GM21381 (cell line): ENCODE measurements at regions not wholly inside any gene's neighbourhood (a gene's known extent, or its start where the extent isn't known, plus 50 kb on each side); places are given as distances from the start of the nearest gene placed in this dataset.
"Not testable (repeated sequence)": the region's sequence is repeated elsewhere in the genome, so short reads cannot be mapped to it uniquely, and the experiment has no call there.

Experiments used
- ATAC-seq: cut with Tn5 transposase; IDR thresholded peaks from one replicate; pipeline ENCODE4 v1.9.1; 2021; ENCODE audit warnings: mild to moderate bottlenecking, moderate library complexity; ENCODE audit not compliant: unreplicated experiment

DNA sequence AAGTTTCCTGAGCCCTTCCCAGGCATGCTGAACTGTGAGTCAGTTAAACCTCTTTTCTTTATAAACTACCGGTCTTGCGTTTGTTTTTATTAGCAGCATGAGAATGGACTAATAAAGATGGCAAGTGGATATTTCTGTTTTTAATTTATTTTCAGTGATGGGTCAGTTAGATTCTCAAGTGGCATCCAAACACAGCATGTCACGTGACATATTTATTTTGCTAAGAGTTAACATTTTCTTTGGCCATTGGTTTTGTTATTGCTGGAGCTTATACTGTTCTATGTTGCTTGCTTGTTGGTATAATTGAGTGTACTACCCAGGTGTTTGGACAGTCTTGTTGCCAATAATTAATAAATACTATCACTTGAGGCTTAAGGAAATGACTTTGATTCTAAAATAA, 181.7 kb upstream of the MALRD1 start:
- no peak for ATAC-seq

DNA sequence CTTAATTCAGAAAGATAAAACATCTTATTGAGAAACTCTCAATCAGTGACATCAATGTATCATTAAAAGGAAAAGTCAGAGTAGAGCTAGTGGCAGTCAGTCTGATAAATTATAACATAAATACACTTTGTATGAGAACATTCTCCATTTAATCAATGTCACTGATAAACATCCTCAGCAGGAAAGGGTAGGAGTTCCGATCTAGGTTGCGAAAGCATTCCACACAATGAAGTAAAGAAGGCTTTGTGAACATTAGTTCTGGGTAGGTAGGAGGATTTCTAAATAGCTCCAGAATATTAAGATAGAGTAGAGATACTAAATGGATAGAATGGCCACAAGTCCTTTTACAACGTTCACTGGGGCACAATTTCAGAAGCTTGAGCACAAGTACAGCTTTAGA, 179.7 kb upstream of the MALRD1 start:
- no peak for ATAC-seq

DNA sequence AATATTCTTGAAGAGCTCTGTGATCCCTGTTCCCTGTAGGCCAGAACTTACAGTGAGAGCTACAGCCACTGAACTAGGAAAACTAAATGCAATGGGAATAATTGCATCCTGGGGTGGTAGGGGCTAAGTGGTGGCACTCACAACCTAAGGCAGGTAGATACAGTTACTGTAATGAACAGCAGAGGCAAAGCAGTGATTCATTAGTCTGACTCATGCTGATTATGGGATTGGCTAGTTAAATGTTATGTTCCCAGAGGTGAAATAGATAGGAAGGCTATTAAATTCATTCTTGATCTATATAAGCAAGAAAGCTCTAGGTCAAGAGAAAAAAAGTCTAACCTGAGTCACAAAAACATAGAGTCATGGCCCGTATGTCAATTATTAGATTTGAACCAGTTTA, 173.1 kb upstream of the MALRD1 start:
- no peak for ATAC-seq

GRCh38 chr10:18879284-18879683, 169.3 kb upstream of the MALRD1 start:
- no peak for ATAC-seq

DNA sequence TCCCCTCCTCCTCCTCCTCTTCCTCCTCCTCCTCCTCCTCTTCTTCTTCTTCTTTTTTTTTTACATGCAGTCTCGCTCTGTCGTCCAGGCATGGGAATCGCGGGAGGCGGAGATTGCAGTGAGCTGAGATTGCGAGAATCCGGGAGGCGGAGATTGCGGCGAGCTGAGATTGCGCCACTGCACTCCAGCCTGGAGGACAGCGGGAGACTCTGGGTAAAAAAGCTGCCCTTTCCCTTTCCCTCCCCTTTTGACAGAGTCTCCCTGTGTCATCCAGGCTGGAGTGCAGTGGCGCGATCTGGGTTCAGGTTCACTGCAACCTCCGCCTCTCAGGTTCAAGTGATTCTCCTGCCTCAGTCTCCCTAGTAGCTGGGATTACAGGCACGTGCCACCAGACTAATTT, 168.1 kb upstream of the MALRD1 start:
- ATAC-seq, result no peak

DNA sequence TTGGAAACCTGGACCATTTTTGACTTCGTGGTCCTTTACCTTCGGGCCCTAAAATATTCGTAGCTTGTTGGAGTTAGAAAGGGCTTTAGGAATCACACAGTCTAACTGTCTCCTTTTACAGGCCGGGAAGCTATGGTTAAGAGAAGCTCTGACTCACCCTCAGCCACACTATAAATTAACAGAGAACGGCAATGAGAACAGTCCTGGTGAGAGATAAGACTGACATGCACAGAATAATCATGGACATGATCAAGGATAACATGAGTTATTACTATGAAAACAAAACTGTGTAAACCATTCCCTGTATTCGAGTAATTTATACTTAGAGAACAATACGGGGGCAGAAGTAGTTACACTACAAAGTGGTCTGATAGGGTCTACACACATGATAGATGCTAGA, 162.5 kb upstream of the MALRD1 start:
- no peak for ATAC-seq

DNA sequence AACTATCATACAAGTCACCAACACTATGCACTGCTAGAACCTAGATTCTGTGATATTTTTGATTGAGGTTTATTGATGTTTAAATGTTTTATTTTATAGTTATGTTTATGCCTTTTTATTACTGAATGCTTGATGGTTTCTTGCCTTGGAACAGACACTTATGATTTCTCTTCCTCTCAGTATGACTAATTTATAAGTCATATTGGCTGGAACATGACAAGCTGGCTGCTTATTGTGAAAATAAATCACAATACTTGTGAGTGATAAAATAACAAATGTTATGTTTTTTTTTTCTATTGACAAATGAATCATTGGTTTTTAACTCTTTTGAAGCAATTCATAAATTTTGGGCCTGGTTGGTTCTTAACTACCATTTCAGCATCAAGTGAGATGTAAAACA, 142.0 kb upstream of the MALRD1 start:
- no peak for ATAC-seq

GRCh38 chr10:18917431-18917830, 131.2 kb upstream of the MALRD1 start:
- ATAC-seq, result not testable (repeated sequence)

DNA sequence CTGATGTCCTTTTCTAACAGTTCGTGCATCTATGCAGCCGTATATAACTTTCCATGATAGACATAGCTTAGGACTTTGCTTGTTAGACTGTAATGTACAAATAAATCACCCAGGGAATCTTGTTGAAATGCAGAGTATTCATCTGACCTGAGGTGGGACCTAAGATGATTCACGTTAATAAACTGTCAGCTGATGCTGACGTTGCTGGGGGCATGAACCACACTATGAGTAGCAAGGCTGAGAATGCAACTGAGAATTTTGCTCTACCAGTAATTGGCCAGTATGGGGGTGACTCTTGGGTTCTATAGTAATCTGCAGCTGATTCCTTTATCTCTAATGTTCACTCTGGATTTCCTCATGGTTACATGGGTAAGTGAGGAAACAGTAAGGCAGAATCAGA, 130.1 kb upstream of the MALRD1 start:
- ATAC-seq, result no peak

- no peak for ATAC-seq
Observed at GRCh38 chr10:18949391-18949790, 99.2 kb upstream of the MALRD1 start.

DNA sequence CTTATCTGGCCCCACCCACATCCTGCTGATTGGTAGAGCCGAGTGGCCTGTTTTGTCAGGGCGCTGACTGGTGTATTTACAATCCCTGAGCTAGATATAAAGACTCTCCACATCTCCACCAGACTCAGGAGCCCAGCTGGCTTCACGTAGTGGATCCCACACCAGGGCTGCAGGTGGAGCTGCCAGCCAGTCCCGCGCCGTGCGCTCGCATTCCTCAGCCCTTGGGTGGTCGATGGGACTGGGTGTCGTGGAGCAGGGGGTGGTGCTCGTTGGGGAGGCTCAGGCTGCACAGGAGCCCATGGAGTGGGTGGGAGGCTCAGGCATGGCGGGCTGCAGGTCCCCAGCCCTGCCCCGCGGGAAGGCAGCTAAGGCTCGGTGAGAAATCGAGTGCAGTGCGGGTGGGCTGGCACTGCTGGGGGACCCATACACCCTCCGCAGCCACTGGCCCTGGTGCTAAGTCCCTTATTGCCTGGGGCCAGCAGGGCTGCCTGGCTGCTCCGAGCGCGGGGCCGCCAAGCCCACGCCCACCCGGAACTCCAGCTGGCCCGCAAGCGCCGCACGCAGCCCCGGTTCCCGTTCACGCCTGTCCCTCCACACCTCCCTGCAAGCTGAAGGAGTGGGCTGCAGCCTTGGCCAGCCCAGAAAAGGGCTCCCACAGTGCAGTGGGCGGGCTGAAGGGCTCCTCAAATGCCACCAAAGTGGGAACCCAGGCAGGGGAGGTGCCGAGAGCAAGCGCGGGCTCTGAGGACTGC, 97.4 kb upstream of the MALRD1 start:
- not testable (repeated sequence) for ATAC-seq

GRCh38 chr10:18955061-18955460, 93.5 kb upstream of the MALRD1 start:
- no peak for ATAC-seq

DNA sequence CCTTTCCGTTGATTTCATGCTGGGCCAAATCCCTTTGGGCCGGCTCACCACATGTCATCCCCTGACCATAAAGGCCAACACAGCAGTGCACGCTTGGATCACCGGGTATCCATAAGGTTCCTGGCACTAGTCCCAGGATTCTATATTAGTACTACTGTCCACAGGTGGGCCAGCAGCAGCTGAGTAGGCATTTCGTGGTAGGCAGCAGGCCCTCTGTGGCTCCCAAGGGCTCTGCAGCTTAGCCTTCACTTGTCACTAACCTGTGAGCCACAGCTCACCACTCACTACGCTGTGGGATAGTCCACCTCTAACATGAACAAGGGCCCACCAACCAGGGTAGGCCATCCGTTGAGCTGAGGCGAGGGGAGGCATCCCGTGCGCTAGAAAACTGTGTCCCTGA, 89.2 kb upstream of the MALRD1 start:
- ATAC-seq, result no peak

DNA sequence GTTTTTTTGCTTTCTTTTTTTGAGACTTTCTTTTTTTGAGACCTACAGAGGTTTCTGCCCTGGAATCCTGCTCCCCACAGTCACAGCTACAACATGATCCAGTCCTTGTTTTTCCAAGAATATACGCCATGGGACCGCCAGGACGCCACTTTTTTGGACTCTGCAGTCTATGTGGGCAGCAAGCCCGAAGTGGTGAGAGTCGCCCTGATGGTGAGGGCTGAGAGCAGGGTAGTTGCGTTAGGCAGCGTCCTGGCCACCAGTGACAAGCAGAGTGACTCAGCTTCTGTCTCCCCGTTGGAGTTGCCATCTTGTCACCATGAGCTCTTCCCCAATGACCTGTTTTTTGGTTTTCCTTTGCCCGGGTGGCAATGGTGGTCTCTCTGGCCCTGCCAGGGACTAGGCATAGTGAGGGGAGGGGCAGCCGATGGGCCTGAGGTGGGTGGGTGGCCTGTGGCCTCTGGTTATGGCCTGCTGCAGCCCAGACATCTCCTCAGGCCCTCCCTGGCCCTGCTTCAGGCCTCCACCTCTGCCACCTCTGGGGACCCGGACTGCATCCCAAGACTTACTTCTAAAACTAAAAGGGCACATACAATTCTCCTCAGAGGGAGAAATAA, 88.0 kb upstream of the MALRD1 start:
- no peak for ATAC-seq

- no peak for ATAC-seq
Observed at GRCh38 chr10:18968159-18968558, 80.4 kb upstream of the MALRD1 start.

DNA sequence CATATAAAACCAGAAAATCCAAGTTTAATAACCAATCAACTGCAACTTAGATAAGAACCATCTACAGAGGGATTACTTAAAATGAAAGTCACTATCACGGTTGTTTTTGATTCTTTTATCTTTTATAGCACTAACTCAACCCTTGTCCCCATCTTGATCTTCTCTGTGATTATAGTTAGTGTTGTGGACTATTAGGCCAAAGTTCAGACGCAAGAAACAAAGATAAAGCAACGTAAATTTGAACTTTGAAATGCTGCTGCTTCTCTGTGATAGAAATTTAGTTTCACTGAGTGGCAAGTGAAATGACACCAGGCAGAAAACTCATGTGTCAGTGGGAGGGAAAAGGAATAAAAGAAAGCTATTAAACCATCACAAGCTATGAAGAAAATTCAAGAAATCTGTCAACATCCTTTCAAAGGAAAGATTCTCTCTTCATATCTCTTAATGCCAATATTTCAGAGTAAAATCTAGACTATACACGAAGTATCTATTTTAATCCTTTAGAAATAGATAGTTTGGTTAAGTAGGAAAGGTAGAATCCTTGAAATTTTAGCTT, 71.8 kb upstream of the MALRD1 start:
- ATAC-seq, result no peak

- no peak for ATAC-seq
Observed at GRCh38 chr10:18980089-18980629, 68.4 kb upstream of the MALRD1 start.

GRCh38 chr10:18984531-18984930, 64.1 kb upstream of the MALRD1 start:
- no peak for ATAC-seq

- ATAC-seq, result no peak
Observed at GRCh38 chr10:18988338-18988737, 60.3 kb upstream of the MALRD1 start.
